ENCODE measurements at regions not wholly inside any gene's neighbourhood (a gene's known extent, or its start where the extent isn't known, plus 50 kb on each side); places are given as distances from the start of the nearest gene placed in this dataset.
"Not testable (repeated sequence)": the region's sequence is repeated elsewhere in the genome, so short reads cannot be mapped to it uniquely, and the experiment has no call there.

GRCh38 chr18:1306641-1307040 lies 402.0 kb downstream of the ADCYAP1 start:
- intact Hi-C loops (cut with DNase I): no loop called here
- DNase-seq (no peak), ATAC-seq (no peak)
- Histone ChIP-seq H3K27ac (no peak overlapping the region), H3K4me3 (no peak overlapping the region), H3K4me1 (no peaks in the 10 kb centered on the region), H3K9me3 (no peaks in the 10 kb centered on the region), H3K27me3 (ENCODE audit: low read depth) (no peaks in the 10 kb centered on the region), H3K36me3 (no peaks in the 10 kb centered on the region)
- no peak for TF ChIP-seq CTCF (IDR thresholded peaks at IDR 0.05)

GRCh38 chr18:1308686-1309085 lies 404.0 kb downstream of the ADCYAP1 start:
- H3K9me3 ChIP-seq: no peaks in the 10 kb centered on the region
- H3K36me3 ChIP-seq: no peaks in the 10 kb centered on the region
- no peaks in the 10 kb centered on the region for H3K4me1 ChIP-seq
- intact Hi-C loops (cut with DNase I): no loop called here
- no peak for TF ChIP-seq CTCF (IDR thresholded peaks at IDR 0.05)
- DNase-seq (no peak), ATAC-seq (no peak)
- H3K4me3 ChIP-seq: no peak overlapping the region
- H3K27ac ChIP-seq: no peak overlapping the region
- H3K27me3 ChIP-seq (ENCODE audit: low read depth): no peaks in the 10 kb centered on the region

- no peak for TF ChIP-seq CTCF (IDR thresholded peaks at IDR 0.05)
- no peak overlapping the region for H3K27ac ChIP-seq
- DNase-seq (no peak), ATAC-seq (no peak)
- H3K36me3 ChIP-seq: no peaks in the 10 kb centered on the region
- intact Hi-C loops (cut with DNase I): no loop called here
- H3K27me3 ChIP-seq (ENCODE audit: low read depth): no peaks in the 10 kb centered on the region
- H3K4me1 ChIP-seq: no peaks in the 10 kb centered on the region
- no peak overlapping the region for H3K4me3 ChIP-seq
- no peaks in the 10 kb centered on the region for H3K9me3 ChIP-seq
Measured at GRCh38 chr18:1311376-1311775, 406.7 kb downstream of the ADCYAP1 start.

DNA sequence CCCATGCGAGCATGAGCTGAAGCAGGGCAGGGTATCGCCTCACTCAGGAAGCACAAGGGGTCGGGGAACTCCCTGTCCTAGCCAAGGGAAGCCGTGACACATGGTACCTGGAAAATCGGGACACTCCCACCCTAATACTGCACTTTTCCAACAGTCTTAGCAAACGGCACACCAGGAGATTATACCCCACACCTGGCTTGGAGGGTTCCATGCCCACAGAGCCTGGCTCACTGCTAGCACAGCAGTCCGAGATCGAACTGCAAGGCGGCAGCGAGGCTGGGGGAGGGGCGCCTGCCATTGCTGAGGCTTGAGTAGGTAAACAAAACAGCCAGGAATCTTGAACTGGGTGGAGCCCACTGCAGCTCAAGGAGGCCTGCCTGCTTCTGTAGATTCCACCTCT lies 430.7 kb downstream of the ADCYAP1 start:
- H3K4me1 ChIP-seq; H3K27ac ChIP-seq; intact Hi-C loops (cut with DNase I); DNase-seq; H3K27me3 ChIP-seq (ENCODE audit: low read depth); H3K9me3 ChIP-seq; H3K36me3 ChIP-seq; H3K4me3 ChIP-seq; ATAC-seq: not testable (repeated sequence)

DNA sequence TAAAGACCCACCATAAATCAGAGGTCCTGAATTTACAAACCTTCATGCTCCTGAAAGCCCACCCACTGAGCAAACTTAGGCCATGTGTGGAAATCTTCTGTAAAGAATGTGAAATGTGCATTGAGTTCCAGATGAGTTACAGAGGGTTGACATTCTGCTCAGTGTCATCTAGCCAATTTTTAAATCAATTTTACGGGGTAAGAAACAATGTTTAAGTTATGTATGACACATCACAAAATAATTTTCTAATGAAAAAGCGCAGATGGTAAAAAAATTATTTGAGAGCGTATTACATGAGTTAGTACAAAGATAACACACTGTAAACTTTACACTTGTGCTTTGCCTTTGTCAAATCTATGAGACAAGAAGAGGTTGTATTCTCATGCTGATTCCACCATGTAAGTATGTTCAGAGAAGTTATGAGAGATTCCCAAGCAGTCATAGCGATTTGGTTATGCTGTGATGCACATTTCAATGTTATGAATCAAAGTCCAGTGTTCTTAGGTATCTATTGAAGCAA lies 446.3 kb downstream of the ADCYAP1 start:
- no peak for DNase-seq

GRCh38 chr18:1353025-1353424 lies 448.4 kb downstream of the ADCYAP1 start:
- TF ChIP-seq CTCF (IDR thresholded peaks at IDR 0.05): no peak
- ATAC-seq (no peak), DNase-seq (no peak)
- H3K27me3 ChIP-seq (ENCODE audit: low read depth): no peaks in the 10 kb centered on the region
- H3K4me1 ChIP-seq: no peaks in the 10 kb centered on the region
- no peaks in the 10 kb centered on the region for H3K36me3 ChIP-seq
- no peak overlapping the region for H3K27ac ChIP-seq
- intact Hi-C loops (cut with DNase I): no loop called here
- H3K9me3 ChIP-seq: no peaks in the 10 kb centered on the region
- H3K4me3 ChIP-seq: no peak overlapping the region

More for the DNA sequence above, 446.3 kb downstream of the ADCYAP1 start:
- H3K27me3 ChIP-seq (ENCODE audit: low read depth): no peaks in the 10 kb centered on the region
- no peak overlapping the region for H3K4me3 ChIP-seq
- TF ChIP-seq CTCF (IDR thresholded peaks at IDR 0.05): no peak
- H3K9me3 ChIP-seq: no peaks in the 10 kb centered on the region
- no peaks in the 10 kb centered on the region for H3K36me3 ChIP-seq
- no peaks in the 10 kb centered on the region for H3K4me1 ChIP-seq
- no peak for ATAC-seq
- no peak overlapping the region for H3K27ac ChIP-seq
- intact Hi-C loops (cut with DNase I): no loop called here
